Esophagus squamous epithelium (tissue), 5 donors: ENCODE measurements at regions not wholly inside any gene's neighbourhood (a gene's known extent, or its start where the extent isn't known, plus 50 kb on each side); places are given as distances from the start of the nearest gene placed in this dataset.
"Not testable (repeated sequence)": the region's sequence is repeated elsewhere in the genome, so short reads cannot be mapped to it uniquely, and the experiment has no call there.

Experiments used
- DNase-seq: peaks from one replicate; lab custom pipeline; 2025; lab: John Stamatoyannopoulos, UW
- H3K27ac ChIP-seq, 4 donors: fragments of 200-600 bp; sonication (generic); one replicate each; pipeline ENCODE4 v1.5.1; 2016 to 2019; ENCODE audit warnings: mild to moderate bottlenecking in 1 of 4
- H3K27me3 ChIP-seq, 4 donors: fragments of 200-600 bp; sonication (generic); 1 replicate in 3 of 4; 2 replicates in 1 of 4; pipeline versions ENCODE4 v1.5.1 to v1.6.0; 2017 to 2021; ENCODE audit warnings: antibody characterized with exemption in 1 of 4
- H3K36me3 ChIP-seq, 3 donors: fragments of 200-600 bp; sonication (generic); one replicate each; pipeline ENCODE4 v1.5.1; 2016 to 2019
- H3K4me1 ChIP-seq, 3 donors: fragments of 200-600 bp; sonication (generic); one replicate each; pipeline ENCODE4 v1.5.1; 2017 to 2019
- H3K4me3 ChIP-seq, 4 donors: fragments of 200-600 bp; sonication (generic); 1 replicate in 3 of 4; 2 replicates in 1 of 4; pipeline ENCODE4 v1.5.1; 2016 to 2019; ENCODE audit warnings: mild to moderate bottlenecking in 2 of 4, moderate library complexity in 1 of 4
- H3K9me3 ChIP-seq, 3 donors: fragments of 200-600 bp; sonication (generic); one replicate each; pipeline ENCODE4 v1.5.1; 2016 to 2019
- CTCF ChIP-seq, 6 experiments: fragments of 450-650 bp in 4 of 6; fragments of 200-600 bp in 2 of 6; sonication (generic) in 2 of 6; IDR thresholded peaks; one replicate each; pipeline ENCODE4 v1.5.1; 2016 to 2019; ENCODE audit warnings: antibody characterized with exemption in 6 of 6, mild to moderate bottlenecking in 4 of 6, moderate library complexity in 4 of 6
- POLR2A ChIP-seq, 4 donors: fragments of 450-650 bp; IDR thresholded peaks; one replicate each; pipeline ENCODE4 v1.6.1; 2017; ENCODE audit warnings: antibody characterized with exemption in 4 of 4, mild to moderate bottlenecking in 4 of 4, moderate library complexity in 3 of 4
- WGBS, 2 donors: methylation state at CpG; one replicate each; pipeline ENCODE4 v1.1.5; 2018; 5-methylcytosine and 5-hydroxymethylcytosine counted together
- intact Hi-C: fragments of 100-400 bp; cut with DNase I; formaldehyde crosslinking; loops from one replicate; pipeline ENCODE4 v1.15.0; 2022
- donor health status: DM: yes; HTN: yes; CAD: no.

GRCh38 chr2:224099861-224100643 lies 61.0 kb upstream of the SERPINE2 start:
- peaks cover 0 to 10% (median 0%) of the 10 kb centered on the region in 4 donors for H3K27me3 ChIP-seq
- 83 to 87% methylated on average over 4 of the region's 4 CpGs for whole genome bisulfite sequencing, 2 donors
- no peaks in the 10 kb centered on the region for H3K9me3 ChIP-seq
- H3K4me3 ChIP-seq, result no peak overlapping the region
- intact Hi-C loops, result no loop called here
- peaks cover 0 to 6% (median 0%) of the 10 kb centered on the region in 3 donors for H3K4me1 ChIP-seq
- H3K36me3 ChIP-seq, result no peaks in the 10 kb centered on the region
- TF ChIP-seq POLR2A (IDR thresholded peaks at IDR 0.05), result no peak
- TF ChIP-seq CTCF (IDR thresholded peaks at IDR 0.05), result no peak
- DNase-seq, result no peak
- no peak overlapping the region for H3K27ac ChIP-seq

GRCh38 chr2:224098481-224099230 lies 59.6 kb upstream of the SERPINE2 start:
- H3K27ac ChIP-seq, result no peak overlapping the region
- WGBS, 2 donors, result 75 to 78% methylated on average over 16 of the region's 16 CpGs
- intact Hi-C loops, result no loop called here
- TF ChIP-seq CTCF (IDR thresholded peaks at IDR 0.05), result no peak
- TF ChIP-seq POLR2A (IDR thresholded peaks at IDR 0.05), result no peak
- no peaks in the 10 kb centered on the region for H3K36me3 ChIP-seq
- H3K9me3 ChIP-seq, result no peaks in the 10 kb centered on the region
- no peak overlapping the region for H3K4me3 ChIP-seq
- peaks cover 0 to 10% (median 0%) of the 10 kb centered on the region in 4 donors for H3K27me3 ChIP-seq
- DNase-seq, result no peak
- H3K4me1 ChIP-seq, result peaks cover 0 to 6% (median 0%) of the 10 kb centered on the region in 3 donors

- WGBS, 2 donors, result 89 to 92% methylated on average over 1 of the region's 1 CpG
- no peaks in the 10 kb centered on the region for H3K36me3 ChIP-seq
- H3K9me3 ChIP-seq, result no peaks in the 10 kb centered on the region
- no peaks in the 10 kb centered on the region for H3K4me1 ChIP-seq
- intact Hi-C loops, result no loop called here
- H3K27me3 ChIP-seq, result peaks cover 0 to 10% (median 0%) of the 10 kb centered on the region in 4 donors
- no peak for DNase-seq
- no peak overlapping the region for H3K27ac ChIP-seq
- no peak for TF ChIP-seq CTCF (IDR thresholded peaks at IDR 0.05)
- no peak for TF ChIP-seq POLR2A (IDR thresholded peaks at IDR 0.05)
- no peak overlapping the region for H3K4me3 ChIP-seq
These were observed 55.3 kb upstream of the SERPINE2 start for GRCh38 chr2:224094413-224094812.

- WGBS, 2 donors, result 81 to 85% methylated on average over 5 of the region's 5 CpGs
- intact Hi-C loops, H3K4me1 ChIP-seq, H3K4me3 ChIP-seq, DNase-seq, H3K9me3 ChIP-seq, H3K27ac ChIP-seq, H3K36me3 ChIP-seq, H3K27me3 ChIP-seq: not testable (repeated sequence)
These were observed 52.6 kb upstream of the SERPINE2 start for GRCh38 chr2:224091671-224092070.

- WGBS, 2 donors, result 84 to 94% methylated on average over 6 of the region's 6 CpGs
- not testable (repeated sequence) for DNase-seq, H3K27me3 ChIP-seq
These were observed 50.5 kb upstream of the SERPINE2 start for GRCh38 chr2:224089606-224090005.

More at GRCh38 chr2:224089606-224090005, 50.5 kb upstream of the SERPINE2 start:
- intact Hi-C loops, H3K9me3 ChIP-seq, H3K36me3 ChIP-seq, H3K27ac ChIP-seq, H3K4me3 ChIP-seq: not testable (repeated sequence)
- peaks cover 0 to 24% (median 7%) of the 10 kb centered on the region in 3 donors for H3K4me1 ChIP-seq
